ENCODE measurements at regions not wholly inside any gene's neighbourhood (a gene's known extent, or its start where the extent isn't known, plus 50 kb on each side); places are given as distances from the start of the nearest gene placed in this dataset.

- H3K9me3 Mint-ChIP-seq = no peaks in the 10 kb centered on the region
- H3F3A ChIP-seq (replicated peaks; ENCODE audit: low read depth) = no peaks in the 10 kb centered on the region
- H3K36me3 ChIP-seq (ENCODE audit: insufficient read depth) = no peaks in the 10 kb centered on the region
- H3K36me3 Mint-ChIP-seq (ENCODE audit: low read depth) = no peaks in the 10 kb centered on the region
- H3K9me2 ChIP-seq (ENCODE audit: insufficient read depth) = peaks cover 4% of the 10 kb centered on the region; the same call in 1 of the 2 replicates
- ATAC-seq (no peak), DNase-seq (ENCODE audit: low spot score) (no peak)
- H3K27me3 Mint-ChIP-seq (ENCODE audit: insufficient read depth, low read depth, poor library complexity) = no peaks in the 10 kb centered on the region
- H3K79me2 ChIP-seq (replicated peaks; ENCODE audit: insufficient read depth) = no peaks in the 10 kb centered on the region
- H4K20me1 ChIP-seq (replicated peaks; ENCODE audit: insufficient read depth) = no peaks in the 10 kb centered on the region
- H3K4me2 ChIP-seq = no peak overlapping the region
- no peak overlapping the region for H3K27ac Mint-ChIP-seq
- H3K4me3 Mint-ChIP-seq = no peak overlapping the region
- H3K4me1 Mint-ChIP-seq = no peaks in the 10 kb centered on the region
- H3K27me3 ChIP-seq (ENCODE audit: insufficient read depth) = no peaks in the 10 kb centered on the region
- H3K4me3 ChIP-seq = no peak overlapping the region
- no peak for TF ChIP-seq ZNF462 (CRISPR knock-in tag; IDR thresholded peaks at IDR 0.05)
- TF ChIP-seq JUNB (IDR thresholded peaks at IDR 0.05; ENCODE audit: unreplicated experiment) = no peak
- no peak for TF ChIP-seq ZNF114 (CRISPR knock-in tag; IDR thresholded peaks at IDR 0.05)
- no peak for TF ChIP-seq EZH2phosphoT487 (IDR thresholded peaks at IDR 0.05; ENCODE audit: unreplicated experiment)
- TF ChIP-seq ZNF331 (CRISPR knock-in tag; IDR thresholded peaks at IDR 0.05; ENCODE audit: low read depth) = no peak
- no peak for TF ChIP-seq REST (IDR thresholded peaks at IDR 0.05; ENCODE audit: unreplicated experiment)
- H3K27ac ChIP-seq (ENCODE audit: low read depth) = no peak overlapping the region
- no peak overlapping the region for H2AFZ ChIP-seq
- no peaks in the 10 kb centered on the region for H3K4me1 ChIP-seq (ENCODE audit: insufficient read depth)
These were observed 79.5 kb upstream of the IL2 start for GRCh38 chr4:122536001-122536400.
